T-helper 1 cell (primary cell): ENCODE measurements at regions not wholly inside any gene's neighbourhood (a gene's known extent, or its start where the extent isn't known, plus 50 kb on each side); places are given as distances from the start of the nearest gene placed in this dataset.
"Not testable (repeated sequence)": the region's sequence is repeated elsewhere in the genome, so short reads cannot be mapped to it uniquely, and the experiment has no call there.

Experiments
- DNase-seq, 5 donors: peaks; one replicate each; pipeline ENCODE4 v3.0.0-alpha.2; 2012 to 2020

DNA sequence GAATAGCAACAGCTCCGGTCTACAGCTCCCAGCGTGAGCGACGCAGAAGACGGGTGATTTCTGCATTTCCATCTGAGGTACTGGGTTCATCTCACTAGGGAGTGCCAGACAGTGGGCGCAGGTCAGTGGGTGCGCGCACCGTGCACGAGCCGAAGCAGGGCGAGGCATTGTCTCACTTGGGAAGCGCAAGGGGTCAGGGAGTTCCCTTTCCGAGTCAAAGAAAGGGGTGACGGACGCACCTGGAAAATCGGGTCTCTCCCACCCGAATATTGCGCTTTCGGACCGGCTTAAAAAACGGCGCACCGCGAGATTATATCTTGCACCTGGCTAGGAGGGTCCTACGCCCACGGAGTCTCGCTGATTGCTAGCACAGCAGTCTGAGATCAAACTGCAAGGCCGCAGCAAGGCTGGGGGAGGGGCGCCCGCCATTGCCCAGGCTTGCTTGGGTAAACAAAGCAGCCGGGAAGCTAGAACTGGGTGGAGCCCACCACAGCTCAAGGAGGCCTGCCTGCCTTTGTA lies 442.3 kb upstream of the NFIA start:
- DNase-seq: not testable (repeated sequence)

DNA sequence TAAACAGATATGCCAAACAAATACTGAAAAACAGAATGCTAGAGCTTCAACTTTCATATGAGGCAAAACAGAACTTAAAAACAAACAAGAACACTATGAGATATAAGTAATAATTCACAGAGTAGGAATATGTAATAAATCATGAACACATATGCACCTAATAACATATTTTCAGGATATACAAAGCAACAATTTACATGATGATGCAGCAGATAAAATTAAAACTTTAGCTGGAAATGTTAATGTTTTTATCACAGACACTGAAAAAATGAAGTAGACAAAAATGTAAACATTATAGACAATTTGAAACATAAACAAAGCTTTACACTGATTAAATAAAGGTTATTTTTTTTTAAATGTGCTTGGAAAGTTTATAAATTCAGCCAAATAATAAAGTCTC lies 443.1 kb upstream of the NFIA start:
- no peak for DNase-seq

DNA sequence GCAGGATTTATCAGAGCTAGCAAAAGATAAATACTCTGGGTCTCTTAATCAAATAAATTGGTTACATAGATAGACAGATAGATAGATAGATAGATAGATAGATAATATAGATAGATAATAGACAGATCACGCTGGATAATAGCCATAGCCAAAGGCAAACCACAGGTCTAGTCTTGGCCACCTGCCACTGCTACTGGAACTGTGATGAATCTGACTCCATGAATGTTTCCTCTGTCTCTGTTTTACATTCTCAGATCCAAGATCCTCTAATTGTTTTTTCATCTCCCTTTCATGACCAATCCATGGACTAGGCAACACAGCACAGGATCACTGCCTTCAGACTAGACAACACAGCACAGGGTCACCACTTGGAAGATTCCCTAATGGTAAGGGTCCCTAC lies 444.7 kb upstream of the NFIA start:
- no peak for DNase-seq

DNA sequence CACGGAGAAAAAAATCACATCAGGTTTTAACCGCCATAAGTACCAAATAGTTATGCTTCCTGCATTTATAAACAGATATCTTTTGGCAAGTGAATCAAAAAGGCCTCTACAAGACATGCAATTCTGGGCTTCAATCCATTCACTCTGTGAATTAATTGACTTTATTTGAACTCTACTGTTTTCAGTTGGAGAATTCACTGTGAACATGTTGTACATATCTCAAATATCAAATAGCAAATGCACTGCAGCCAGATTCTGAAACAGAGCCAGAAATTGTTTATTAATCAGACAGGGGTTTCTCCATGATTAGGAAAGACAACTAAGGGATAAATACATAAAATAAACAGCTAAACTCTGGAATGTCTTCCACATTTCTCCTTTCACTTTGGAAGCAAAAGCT lies 445.4 kb upstream of the NFIA start:
- no peak for DNase-seq

DNA sequence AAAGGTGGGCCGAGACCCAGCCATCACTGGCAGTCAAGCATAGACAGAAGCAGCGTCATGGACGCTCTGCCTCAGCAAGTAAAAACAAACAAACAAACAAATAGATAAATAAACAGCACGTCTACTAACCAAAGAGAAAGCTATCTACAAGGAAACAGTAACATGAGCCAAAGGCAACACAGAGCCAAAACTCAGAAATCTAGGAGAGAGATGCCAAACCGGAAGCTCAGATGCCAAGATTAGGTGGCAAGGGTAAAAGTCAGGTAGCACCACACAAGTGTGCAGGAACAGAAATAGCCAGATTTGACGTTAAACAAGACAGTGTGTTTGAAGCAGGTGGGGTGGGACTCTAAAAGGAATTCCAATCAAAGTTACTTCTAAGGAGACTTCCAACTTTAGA lies 448.3 kb upstream of the NFIA start:
- DNase-seq: no peak

DNA sequence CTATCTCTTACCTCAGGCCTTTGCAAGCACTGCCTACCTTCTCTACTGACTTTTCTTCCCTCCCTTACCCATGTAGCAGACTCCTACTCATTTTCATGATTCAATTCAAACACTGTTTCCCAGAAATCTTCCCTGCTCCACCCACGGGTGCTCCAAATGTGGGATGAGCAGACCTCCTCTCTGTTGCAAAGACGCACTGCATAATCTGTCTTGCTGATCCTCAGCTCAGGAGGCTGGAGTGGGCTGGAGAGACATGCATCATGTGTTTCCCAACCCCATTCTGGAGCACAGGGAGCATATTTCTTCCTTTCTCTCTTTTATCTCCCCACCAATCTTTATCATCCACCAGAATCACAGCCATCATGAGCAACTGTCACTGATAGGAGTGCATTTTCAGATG lies 459.9 kb upstream of the NFIA start:
- no peak for DNase-seq

DNA sequence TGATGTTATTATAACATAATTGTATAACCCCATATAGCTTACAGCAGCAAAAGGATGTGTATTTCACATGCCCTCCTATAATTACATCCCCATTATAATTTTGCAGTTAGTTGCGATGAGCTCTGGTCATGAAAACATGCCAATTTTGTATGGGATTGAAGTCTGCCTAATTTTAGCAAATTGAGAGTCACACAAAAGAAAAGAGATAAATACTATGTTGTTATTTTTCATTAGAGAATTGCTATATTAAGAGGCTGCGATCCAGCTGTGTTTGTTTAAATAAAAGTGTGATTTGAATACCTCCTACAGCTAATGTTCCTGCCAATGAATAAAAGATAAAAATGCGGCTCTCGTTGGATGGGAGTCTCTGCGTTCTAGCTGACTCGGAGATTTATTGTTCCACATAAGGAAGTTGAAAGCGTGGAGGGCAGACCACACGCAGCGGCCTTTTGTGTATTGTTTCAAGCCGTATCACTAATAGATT lies 461.0 kb upstream of the NFIA start:
- no peak for DNase-seq

DNA sequence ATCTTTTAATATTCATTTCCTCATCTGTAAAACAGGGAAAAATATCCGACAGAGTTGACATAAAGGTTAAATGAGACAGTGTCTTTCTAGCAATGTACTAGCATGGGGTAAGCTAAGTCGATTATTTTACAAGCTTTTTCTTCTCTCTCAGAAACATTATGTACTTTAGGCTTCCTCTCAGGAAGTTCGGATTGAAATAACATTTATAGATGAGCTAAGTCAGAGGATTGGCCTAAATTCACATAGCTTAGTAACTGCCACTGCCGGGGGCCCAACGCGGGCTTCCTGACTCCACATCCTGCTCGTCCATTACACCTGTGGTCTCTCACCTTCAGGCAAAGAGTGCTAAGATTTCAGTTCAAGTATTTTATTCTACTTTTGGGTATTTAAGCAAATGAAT lies 462.3 kb upstream of the NFIA start:
- no peak for DNase-seq

DNA sequence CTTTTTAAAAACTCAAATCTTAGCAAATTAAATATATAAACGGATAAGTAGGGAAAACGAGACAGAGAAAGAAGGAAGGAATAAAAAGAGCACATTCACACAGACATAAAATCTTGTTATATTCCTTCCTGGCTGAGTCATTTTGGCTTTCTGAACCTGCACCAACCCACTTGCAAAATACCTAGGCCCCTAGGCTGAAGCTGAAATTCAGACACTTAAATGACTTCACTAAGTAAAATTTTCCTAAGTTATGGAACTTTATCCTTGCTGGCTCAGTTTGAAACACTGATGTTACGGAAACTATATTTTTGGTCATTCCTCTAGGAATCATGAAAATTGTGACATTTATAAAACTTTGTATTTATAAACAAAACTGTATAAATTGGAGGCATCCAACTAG lies 462.8 kb upstream of the NFIA start:
- no peak for DNase-seq

DNA sequence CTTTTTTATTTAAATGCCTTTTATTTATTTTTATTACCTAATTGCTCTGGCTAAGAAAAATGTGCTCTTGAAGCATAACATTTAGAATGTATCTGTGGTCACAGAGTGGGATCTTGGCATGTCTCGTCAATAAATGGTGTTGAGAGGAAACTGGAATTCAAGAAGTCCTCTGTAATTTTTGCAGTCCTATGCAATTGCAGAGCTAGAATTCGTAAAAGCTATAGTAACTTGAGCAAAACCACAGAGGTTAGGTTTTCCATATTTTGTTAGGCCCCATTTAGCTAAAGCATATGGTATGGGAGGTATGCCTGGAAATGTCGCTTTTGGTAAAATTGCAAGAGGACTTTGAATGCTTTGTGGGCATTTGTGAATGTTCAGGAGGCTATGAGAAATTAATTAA lies 466.7 kb upstream of the NFIA start:
- no peak for DNase-seq

DNA sequence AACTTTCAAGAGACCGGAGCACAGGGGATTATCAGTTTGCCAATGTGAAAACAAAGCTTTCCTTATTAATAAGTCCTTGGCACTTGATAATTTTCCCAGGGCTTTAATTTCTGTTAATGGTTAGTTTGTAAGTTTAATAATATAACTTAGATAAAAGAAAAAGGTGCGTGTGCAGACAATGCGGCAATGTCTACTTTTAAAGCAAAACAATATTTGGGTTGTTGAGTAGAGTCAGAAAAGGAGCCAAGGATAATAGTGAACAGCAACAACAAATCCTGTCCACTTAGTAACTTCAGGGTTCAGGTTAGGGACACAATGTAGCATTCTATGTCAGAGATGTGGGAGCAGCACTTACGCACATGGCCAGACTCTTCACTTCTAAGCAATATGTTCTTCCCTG lies 469.6 kb upstream of the NFIA start:
- no peak for DNase-seq

DNA sequence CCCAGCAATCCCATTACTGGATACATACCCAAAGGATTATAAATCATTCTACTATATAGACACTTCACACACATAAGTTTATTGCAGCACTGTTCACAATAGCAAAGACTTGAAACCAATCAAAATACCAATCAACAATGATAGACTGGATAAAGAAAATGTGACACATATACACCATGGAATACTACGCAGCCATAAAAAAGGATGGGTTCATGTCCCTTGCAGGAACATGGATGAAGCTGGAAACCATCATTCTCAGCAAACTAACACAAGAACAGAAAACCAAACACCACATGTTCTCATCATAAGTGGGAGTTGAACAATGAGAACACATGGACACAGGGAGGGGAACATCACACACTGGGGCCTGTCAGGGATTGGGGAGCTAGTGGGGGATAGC lies 475.4 kb upstream of the NFIA start:
- DNase-seq: not testable (repeated sequence)

DNA sequence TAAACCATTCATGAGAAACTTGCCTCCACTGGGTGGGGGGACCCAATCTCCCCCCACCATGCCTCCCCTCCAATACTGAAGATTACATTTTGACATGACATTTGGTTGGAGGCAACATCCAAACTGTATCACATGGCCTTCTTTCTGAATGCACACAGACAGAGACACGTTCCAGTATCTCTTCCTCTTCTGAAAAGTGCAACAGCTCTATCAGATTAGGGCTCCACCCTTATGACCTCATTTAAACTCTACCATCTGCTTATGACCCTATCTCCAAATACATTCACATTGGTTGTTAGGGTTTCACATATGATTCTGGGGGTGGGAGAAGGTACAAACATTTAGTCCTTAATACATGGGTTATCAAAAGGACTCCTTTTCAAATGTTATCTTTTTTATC lies 481.8 kb upstream of the NFIA start:
- DNase-seq: no peak

DNA sequence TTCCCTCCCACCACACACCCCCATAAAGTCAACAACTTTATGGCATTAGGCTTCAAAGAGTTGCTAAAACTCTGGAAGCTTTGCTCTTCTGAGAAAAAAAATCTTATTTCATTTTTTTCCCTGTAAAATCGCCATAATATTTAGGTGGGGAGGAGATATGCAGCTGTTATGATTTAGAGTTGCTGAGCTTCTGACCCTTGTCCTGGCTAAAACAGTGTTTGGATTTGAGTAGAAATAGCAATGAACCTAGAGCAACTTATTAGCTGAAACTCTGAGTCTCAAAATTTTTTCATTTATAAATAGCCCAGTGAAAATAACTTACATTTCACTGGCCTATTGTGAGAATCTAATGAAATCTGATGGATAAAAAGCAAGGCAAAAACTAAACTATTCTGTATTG lies 482.8 kb upstream of the NFIA start:
- DNase-seq: no peak

DNA sequence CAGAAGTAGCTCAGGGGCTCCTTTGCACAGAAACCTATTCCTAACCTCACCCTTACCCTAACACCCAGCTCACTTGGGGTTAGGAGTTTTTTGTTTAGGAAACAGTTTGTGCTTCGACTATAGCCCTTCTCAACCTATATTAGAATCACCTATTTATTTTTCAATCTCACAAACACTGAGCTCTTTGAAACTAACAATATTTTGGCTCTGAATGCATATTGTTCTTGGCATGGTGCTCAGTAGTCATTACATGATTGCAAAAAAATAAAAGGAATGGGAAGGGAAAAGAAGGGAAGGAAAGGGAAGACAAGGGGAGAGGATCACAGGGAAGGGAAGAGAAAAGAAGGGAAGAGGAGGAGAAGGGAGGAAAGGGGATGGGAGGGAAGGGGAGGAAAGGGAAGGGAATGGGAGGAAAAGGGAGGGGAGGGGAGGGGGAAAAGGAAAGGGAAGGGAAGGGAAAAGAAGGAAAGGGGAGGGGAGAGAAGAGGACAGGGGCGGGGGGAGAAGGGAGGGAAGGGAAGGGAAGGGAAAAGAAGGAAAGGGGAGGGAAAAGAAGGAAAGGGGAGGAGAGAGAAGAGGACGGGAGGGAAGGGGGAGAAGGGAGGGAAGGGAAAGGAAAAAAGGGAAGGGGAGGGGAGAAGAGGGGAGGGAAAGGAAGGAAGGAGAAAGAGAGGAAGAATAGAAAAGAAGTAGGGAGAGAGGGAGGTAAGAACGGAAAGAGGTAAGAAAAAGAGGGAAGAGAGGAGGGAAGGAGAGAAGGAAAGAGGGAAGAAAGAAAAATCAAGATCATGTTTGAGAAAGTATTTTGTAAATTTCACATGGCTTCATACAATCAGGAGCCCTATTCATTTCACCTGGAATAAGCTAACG lies 484.1 kb upstream of the NFIA start:
- no peak for DNase-seq

DNA sequence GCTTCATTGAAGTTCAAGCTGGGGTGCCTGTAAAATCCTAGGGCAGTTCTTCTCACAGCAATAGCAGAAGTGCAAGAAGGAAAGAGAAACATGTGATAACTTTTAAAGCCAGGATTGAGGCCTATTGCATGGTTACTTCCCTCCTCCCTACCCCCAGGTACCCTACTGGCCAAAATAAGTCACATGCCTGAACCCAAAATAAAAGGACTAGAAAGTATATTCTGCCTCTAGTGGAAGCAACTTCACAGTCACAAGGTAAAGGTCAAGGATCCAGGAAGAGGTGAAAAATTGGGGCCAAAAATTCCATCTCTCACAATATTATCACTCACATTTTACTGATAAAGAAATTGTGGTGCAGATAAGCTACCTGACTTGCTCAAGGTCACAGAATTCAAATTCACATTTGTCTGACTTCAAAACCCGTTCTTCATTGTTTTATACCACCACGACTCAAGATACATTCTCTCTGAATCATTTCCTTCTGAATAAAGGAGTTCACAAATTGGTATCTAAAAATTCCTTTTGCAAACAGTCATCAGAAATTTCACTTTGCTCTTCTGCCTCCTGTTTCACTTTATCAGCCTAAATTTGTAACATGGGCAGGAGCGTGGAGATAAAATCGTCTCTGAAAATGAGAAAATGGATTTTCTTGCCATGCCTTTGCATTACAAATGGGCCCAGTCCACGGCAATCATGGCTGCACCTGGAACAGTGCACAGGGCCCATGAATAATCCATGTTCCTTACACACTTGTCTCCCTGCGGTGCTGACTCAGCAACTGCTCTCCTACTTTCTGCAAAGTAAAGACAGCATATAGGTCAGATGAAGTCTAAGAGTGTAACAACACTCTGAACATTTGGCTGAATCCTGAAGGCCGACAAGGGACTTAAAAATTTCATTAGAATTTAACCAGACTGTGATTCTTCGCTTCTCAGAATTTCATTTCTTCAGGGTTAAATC lies 485.3 kb upstream of the NFIA start:
- no peak for DNase-seq

DNA sequence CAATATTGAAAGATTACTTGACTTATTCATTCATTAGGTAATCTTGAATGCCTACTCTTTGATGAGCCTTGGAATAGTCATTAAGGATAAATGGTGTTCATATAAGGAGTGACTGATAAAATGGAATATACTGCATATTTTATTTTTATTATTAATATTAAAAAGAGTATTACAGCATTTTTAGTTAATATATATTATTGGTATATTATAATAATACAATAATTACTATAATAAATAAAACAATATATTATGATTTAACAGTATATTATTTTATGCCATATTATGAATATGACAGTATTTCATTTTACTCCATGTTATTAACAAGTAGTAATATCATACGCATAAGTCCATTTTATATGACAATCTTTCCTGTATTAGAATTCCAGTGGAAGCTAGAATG lies 490.8 kb upstream of the NFIA start:
- DNase-seq: no peak

DNA sequence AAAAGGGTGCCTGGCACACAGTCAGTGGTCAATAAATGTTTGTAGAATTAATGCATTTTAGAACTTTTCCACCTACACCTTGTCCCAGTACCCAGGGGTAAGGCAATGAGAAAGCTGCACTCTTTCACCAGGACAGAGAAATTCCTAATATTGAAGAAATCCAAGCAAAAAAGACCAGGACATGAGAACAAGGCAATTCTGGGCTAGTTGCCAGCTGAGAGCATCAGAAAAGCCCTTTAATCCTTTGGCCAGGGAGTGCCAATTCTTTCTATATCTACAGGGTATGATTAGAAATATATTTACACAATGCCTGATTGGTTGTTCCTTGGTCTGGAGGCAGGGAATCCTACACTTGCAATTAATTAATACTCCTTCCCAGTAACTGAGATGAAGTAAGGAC lies 492.4 kb upstream of the NFIA start:
- no peak for DNase-seq

DNA sequence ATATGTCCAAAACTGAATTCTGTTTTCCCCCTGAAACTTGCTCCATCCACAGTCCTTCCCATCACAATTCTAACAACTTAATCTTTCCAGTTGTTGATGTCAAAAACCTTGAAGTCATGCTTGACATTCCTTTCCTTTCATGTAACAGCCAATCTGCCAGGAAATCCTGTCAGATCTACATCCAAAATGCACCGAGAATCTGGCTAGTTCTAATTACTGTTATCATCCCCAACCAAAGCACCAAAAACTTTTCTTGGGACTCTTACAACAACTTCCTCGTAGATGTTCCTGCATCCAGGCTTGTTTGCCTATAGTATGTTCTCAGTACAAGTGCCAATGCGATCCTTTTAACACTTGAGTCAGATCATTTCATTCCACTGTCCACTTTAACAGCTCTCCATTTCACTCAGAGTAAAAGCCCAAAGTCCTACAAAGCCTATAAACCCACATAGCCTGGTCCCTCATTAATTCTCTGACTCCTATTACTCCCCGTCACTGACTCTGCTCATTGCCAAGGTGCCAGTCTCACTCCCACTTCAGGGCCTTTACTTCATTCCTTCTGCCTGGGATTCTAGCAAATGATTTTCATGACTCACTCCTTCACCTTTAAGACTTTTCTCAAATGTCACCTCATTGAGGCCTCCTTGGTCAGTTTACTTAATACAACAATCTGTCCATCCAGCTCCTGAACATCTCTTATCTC lies 493.2 kb upstream of the NFIA start:
- no peak for DNase-seq

DNA sequence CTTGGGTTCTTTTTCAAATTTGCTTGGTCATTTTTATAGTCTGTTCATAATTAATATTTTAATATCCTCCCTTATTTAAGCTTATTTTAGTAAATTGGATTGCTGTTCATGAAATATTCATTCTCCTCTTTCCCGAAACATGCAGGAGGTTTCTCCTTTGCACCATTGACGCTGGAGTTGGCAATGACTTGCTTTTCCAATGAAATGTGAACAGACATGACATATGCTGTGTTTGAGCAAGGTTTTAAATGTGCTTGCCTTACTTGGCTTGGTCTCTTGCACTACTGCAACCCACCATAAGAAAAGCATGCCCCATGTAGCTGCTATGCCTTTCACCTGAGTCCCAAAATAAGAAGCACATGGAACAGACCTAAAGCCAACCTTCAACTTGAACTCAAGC lies 498.0 kb upstream of the NFIA start:
- DNase-seq: no peak

DNA sequence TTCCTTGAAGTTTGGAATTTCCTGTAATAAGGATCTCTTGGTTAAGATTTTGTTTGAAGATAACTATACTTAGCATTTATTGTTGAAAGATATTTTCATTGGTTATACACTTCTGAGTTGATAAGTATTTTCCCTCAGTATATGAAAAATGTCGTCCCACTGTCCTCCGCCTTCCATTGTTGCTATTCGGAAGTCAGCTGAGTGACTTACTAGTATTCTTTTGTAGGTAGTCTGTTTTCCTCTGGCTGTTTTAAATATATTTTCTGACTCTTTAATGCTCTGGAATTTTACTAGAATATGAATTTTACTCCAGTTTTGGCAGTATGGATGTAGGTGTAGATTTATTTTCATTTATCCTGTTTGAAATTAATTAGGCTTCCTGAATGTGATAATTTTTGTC lies 498.7 kb upstream of the NFIA start:
- no peak for DNase-seq

DNA sequence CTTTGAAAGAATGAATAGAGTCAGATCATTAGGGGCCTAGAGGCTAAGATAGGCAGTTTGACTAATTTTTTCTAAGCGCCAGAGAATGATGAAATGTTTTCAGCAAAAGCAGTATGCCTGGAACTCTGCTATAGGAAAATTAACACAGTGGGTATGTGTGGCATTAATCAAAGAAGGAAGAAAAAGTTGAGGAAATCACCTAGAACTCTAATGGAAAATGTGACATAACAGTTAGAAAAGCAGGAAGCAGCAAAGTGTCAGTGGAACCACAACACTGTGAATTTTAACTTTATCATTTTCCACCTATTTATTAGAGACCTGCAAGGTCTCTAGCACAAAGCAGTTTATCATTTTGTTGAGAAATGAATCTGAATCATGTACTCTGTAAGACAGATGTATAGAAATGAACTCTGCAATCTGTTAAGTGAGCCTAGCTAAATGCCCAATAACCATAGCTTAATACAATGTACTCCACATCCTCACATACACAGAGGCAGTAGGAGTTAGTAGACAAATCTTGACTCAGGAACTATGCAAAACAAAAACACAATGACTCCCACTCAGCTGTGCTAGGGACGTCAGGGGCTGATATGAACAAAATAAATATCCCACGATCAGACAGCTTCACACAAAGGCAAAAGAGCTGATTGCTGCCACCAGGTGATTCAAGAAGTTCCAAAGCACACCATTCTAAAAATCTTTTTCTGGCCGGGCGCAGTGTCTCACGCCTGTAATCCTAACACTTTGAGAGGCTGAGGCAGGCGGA lies 500.7 kb upstream of the NFIA start:
- no peak for DNase-seq
